HG03439 (cell line): ENCODE measurements at regions not wholly inside any gene's neighbourhood (a gene's known extent, or its start where the extent isn't known, plus 50 kb on each side); places are given as distances from the start of the nearest gene placed in this dataset.

Experiments used
- ATAC-seq: cut with Tn5 transposase; IDR thresholded peaks from one replicate; pipeline ENCODE4 v1.9.1; 2021; ENCODE audit warnings: mild to moderate bottlenecking, moderate library complexity; ENCODE audit not compliant: unreplicated experiment

DNA sequence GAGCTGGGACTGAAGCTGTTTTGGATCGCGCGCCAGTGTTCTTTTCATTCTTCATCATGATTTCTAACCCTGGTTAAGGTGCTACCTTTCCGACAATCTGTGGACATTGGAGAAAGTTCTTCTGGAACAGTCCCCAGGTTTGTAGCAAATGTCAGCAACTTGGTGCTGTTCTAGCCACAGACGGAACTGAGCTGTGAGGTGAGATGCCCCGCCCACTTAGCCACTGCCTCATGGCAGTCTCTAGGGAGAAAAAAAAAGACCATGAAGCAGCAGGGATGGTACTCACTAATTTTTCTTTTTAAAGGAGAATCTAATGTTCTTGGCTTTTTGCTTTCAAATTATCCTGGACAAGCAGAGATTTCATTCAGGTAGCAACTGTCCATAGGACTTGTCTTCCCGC, 72.1 kb upstream of the STK32A start:
- ATAC-seq, result no peak

- ATAC-seq, result no peak
Measured at GRCh38 chr5:147167529-147167928, 67.3 kb upstream of the STK32A start.

DNA sequence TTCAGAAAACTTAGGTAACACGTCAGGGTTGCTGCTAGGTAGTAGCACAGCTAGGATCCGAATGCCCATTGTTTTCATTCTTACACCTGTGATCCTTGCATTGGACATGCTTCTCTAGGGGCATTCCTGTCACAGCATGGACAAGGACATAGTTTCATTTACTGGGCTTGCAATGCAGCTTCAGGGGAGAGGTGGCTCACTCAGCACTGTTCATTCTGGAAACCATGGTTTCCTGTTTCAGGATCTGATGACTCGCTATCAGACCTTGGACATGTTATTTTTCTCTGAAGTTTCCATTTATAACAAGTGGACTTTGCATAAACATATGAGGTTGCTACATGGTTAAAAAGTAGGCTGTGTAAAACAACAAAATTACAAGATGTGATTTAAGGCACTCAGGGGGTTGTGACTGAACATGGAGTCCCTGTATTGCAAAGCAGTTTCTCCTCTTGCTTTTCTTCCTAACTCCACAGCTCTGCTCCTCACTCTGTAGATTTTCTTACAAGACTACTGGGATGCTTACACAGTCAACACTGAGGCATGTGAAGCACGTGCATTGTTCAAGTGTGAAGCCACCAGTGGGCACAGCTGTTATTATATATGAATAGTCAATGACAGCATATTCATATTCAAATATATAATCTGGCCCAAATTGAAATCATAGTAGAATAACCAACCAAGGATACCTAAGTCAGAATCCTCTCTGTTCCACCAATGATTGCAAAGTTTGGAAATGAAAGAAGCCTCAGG, 66.1 kb upstream of the STK32A start:
- ATAC-seq, result no peak

DNA sequence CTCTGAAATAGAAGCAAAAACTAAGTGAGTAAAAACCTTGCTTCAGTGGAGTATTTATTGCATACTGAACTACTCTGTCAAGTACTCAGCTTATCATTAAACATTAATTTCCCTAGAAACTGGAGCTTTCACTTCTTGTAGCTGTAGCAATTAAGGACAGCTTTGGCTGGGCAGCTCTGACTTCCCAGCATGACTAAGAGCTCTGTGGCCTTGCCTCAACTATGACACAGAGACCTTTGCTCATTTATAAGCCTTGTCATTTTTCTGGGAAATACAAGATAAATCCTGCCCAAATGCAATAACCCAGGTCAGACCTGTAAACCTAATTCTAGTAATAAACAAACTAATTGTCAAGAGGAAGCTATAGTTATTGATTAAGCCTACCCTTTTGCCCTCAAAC, 65.4 kb upstream of the STK32A start:
- ATAC-seq, result no peak

- no peak for ATAC-seq
Measured at GRCh38 chr5:147169901-147170300, 64.9 kb upstream of the STK32A start.

DNA sequence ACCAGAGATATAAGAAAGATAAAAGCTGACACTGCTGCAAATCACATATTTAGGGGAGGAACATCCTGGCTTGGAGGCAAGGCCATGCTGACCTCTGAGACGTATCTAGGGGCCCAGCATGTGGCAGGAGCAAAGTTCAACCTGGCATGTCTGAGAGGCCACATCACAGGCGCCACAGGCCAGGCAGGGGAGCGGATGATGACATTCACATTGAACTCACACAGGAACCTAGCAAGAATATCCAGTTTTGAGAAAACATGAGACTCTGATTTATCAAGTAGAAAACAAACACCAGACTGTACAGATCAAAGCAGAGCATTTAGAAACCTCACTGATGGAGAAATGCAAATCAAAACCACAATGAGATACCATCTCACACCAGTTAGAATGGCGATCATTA, 64.2 kb upstream of the STK32A start:
- ATAC-seq, result no peak

- no peak for ATAC-seq
Measured at GRCh38 chr5:147174671-147175265, 60.1 kb upstream of the STK32A start.

DNA sequence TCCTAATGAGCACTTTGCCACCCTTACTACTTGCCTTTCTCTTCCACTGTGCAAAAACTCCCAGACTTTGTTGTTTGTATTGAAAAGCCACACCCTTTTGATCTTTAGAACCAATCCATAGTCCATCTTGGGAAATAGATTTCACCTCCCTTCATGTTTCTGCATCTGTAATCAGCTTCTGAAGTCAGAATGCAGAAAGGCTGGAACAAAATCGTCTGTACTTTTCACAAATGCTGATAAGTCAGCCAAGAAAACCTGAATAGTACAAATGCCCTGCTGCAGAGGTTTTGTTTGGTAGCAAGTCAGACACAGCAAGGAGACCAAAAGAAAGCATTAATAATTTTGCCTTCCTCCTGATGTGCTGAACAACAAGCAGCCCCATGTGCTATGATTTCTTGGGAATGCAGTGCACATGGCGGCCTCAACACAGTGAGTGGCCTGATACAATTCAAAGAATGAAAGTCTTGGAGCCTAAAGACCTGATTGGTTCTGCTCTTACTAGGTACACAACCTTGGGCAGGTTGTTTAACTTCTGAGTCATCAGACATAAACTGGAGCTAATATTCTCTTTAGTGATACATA, 59.2 kb upstream of the STK32A start:
- no peak for ATAC-seq

- no peak for ATAC-seq
Measured at GRCh38 chr5:147176422-147176821, 58.4 kb upstream of the STK32A start.

GRCh38 chr5:147177125-147177840, 57.5 kb upstream of the STK32A start:
- no peak for ATAC-seq

GRCh38 chr5:147179562-147180147, 55.2 kb upstream of the STK32A start:
- ATAC-seq, result no peak

GRCh38 chr5:147180751-147181150, 54.1 kb upstream of the STK32A start:
- ATAC-seq, result no peak
